ENCODE measurements at regions not wholly inside any gene's neighbourhood (a gene's known extent, or its start where the extent isn't known, plus 50 kb on each side); places are given as distances from the start of the nearest gene placed in this dataset.

- Histone ChIP-seq H2AFZ (replicated peaks; ENCODE audit: low read length, poor library complexity) (no peak overlapping the region), H3K23ac (ENCODE audit: low read depth, low read length) (no peak overlapping the region), H4K5ac (ENCODE audit: low read depth, low read length) (no peak overlapping the region), H3K4me2 (ENCODE audit: low read depth, low read length) (no peak overlapping the region), H3K9ac (ENCODE audit: low read depth, low read length) (no peak overlapping the region), H2BK15ac (ENCODE audit: low read depth, low read length) (no peak overlapping the region), H3K79me1 (ENCODE audit: low read depth in 1 of 2, low read length in 2 of 2) (no peaks in the 10 kb centered on the region), H3K56ac (ENCODE audit: extremely low read depth, insufficient read depth, low read length) (no peak overlapping the region), H3K27me3 (ENCODE audit: control insufficient read depth, insufficient read depth, low read length) (no peaks in the 10 kb centered on the region), H3K27ac (ENCODE audit: insufficient read depth, low read length) (no peak overlapping the region), H3K4me3 (ENCODE audit: insufficient read depth, low read depth, low read length) (no peak overlapping the region), H4K91ac (ENCODE audit: insufficient read depth, low read depth, low read length) (no peak overlapping the region), H2AK5ac (ENCODE audit: low read depth, low read length) (no peak overlapping the region), H3K9me3 (ENCODE audit: control insufficient read depth, insufficient read depth, low read length) (peaks cover 2% of the 10 kb centered on the region; the same call in 1 of the 2 replicates), H4K20me1 (ENCODE audit: insufficient read depth, low read length) (no peaks in the 10 kb centered on the region), H2BK120ac (ENCODE audit: low read depth, low read length) (no peak overlapping the region), H3K36me3 (ENCODE audit: control insufficient read depth, insufficient read depth, low read length) (no peaks in the 10 kb centered on the region), H3K18ac (ENCODE audit: low read depth, low read length) (no peak overlapping the region), H4K8ac (ENCODE audit: low read depth in 2 of 2, low read length in 2 of 2) (no peak overlapping the region), H3K4ac (ENCODE audit: low read depth, low read length) (no peak overlapping the region), H3K4me1 (ENCODE audit: control insufficient read depth, insufficient read depth, low read length) (no peaks in the 10 kb centered on the region), H3K9me1 (ENCODE audit: insufficient read depth, low read length) (no peaks in the 10 kb centered on the region), H3K14ac (replicated peaks; ENCODE audit: low read depth, low read length) (no peak overlapping the region), H2BK20ac (ENCODE audit: low read depth, low read length) (no peak overlapping the region), H2BK5ac (ENCODE audit: low read depth, low read length, poor library complexity, severe bottlenecking) (no peak overlapping the region), H2AK9ac (replicated peaks; ENCODE audit: low read depth, low read length, poor library complexity) (no peak overlapping the region)
- DNase-seq (no peak), ATAC-seq (ENCODE audit: low read depth) (no peak)
- dilution Hi-C loops (cut with HindIII; ENCODE audit: low sequenced_read_pairs, unreplicated experiment) = no loop called here
- TF ChIP-seq RAD21 (IDR thresholded peaks at IDR 0.05; ENCODE audit: low read length) = no peak
- TF ChIP-seq MAFK (IDR thresholded peaks at IDR 0.05; ENCODE audit: low read depth, low read length) = no peak
- no peak for TF ChIP-seq SMC3 (IDR thresholded peaks at IDR 0.05; ENCODE audit: low read depth, low read length)
- no peak for TF ChIP-seq CHD1 (IDR thresholded peaks at IDR 0.05; ENCODE audit: low read depth, low read length)
- no peak for TF ChIP-seq USF2 (IDR thresholded peaks at IDR 0.05; ENCODE audit: low read depth, low read length)
- TF ChIP-seq FOS (IDR thresholded peaks at IDR 0.05; ENCODE audit: low read depth, low read length) = no peak
- TF ChIP-seq BHLHE40 (IDR thresholded peaks at IDR 0.05; ENCODE audit: low read depth, low read length) = no peak
- TF ChIP-seq RFX5 (IDR thresholded peaks at IDR 0.05; ENCODE audit: low read depth, low read length) = no peak
- in situ Hi-C loops (cut with MboI; ENCODE audit: low sequenced_read_pairs) = no loop called here
- intact Hi-C loops (cut with micrococcal nuclease) = no loop called here
- ChIA-PET POLR2A (ENCODE audit: unreplicated experiment) (no interaction called here), CTCF (interaction anchor here (0.6 kb wide), 1 partner anchor 530 kb away, joined by 4 read pairs; no protein-coding TSS in a partner anchor)
- no TSS peak for BruUV-seq (replicated peaks)
Measured at GRCh38 chr4:96471956-96472867, 632.3 kb downstream of the PDHA2 start.
